Liver (tissue), 8 donors: ENCODE measurements at regions not wholly inside any gene's neighbourhood (a gene's known extent, or its start where the extent isn't known, plus 50 kb on each side); places are given as distances from the start of the nearest gene placed in this dataset.

Experiments
- DNase-seq: peaks from one replicate; pipeline ENCODE4 v3.0.0-alpha.2; 2017; ENCODE audit warnings: low spot score
- H3K27ac ChIP-seq, 2 donors: one replicate each; pipeline ENCODE4 v1.7.0; 2013; ENCODE audit warnings: inconsistent platforms in 2 of 2, low read length in 2 of 2, control low read depth in 1 of 2, low read depth in 1 of 2, mild to moderate bottlenecking in 1 of 2
- H3K27me3 ChIP-seq, 4 donors: one replicate each; pipeline versions ENCODE4 v1.6.1 to v1.7.0; 2013; ENCODE audit warnings: low read length in 3 of 4, inconsistent platforms in 1 of 4, mild to moderate bottlenecking in 1 of 4, moderate library complexity in 1 of 4; ENCODE audit not compliant: control insufficient read depth in 4 of 4, insufficient read depth in 4 of 4
- H3K36me3 ChIP-seq, 4 donors: one replicate each; pipeline versions ENCODE4 v1.6.1 to v1.7.0; 2013; ENCODE audit warnings: low read length in 3 of 4, mild to moderate bottlenecking in 3 of 4, low read depth in 1 of 4, moderate library complexity in 1 of 4; ENCODE audit not compliant: control insufficient read depth in 4 of 4, insufficient read depth in 3 of 4
- H3K4me1 ChIP-seq, 4 donors: one replicate each; pipeline versions ENCODE4 v1.6.1 to v1.7.0; 2013; ENCODE audit warnings: low read length in 3 of 4, mild to moderate bottlenecking in 3 of 4, moderate library complexity in 1 of 4; ENCODE audit not compliant: control insufficient read depth in 4 of 4, insufficient read depth in 4 of 4
- H3K4me3 ChIP-seq, 3 donors: one replicate each; pipeline versions ENCODE4 v1.6.1 to v1.7.0; 2013; ENCODE audit warnings: low read length in 3 of 3, control low read depth in 1 of 3, low read depth in 1 of 3, mild to moderate bottlenecking in 1 of 3
- H3K9ac ChIP-seq, 2 donors: one replicate each; pipeline ENCODE4 v1.7.0; 2013; ENCODE audit warnings: low read length in 2 of 2, mild to moderate bottlenecking in 2 of 2, moderate library complexity in 2 of 2, control low read depth in 1 of 2, low read depth in 1 of 2
- H3K9me3 ChIP-seq, 4 donors: one replicate each; pipeline versions ENCODE4 v1.6.1 to v1.7.0; 2013; ENCODE audit warnings: low read length in 3 of 4; ENCODE audit not compliant: control insufficient read depth in 4 of 4
- CTCF ChIP-seq: fragments of 150-350 bp; IDR thresholded peaks from 2 replicates; pipeline ENCODE4 v1.5.1; 2017; ENCODE audit warnings: improper control_type of control experiment, low read depth, low read length; ENCODE audit not compliant: missing input control
- FOXA2 ChIP-seq: IDR thresholded peaks from 2 replicates; pipeline ENCODE4 v1.6.1; 2016; ENCODE audit warnings: antibody characterized with exemption
- GABPA ChIP-seq, 2 donors: IDR thresholded peaks in 1 of 2; conservative IDR thresholded peaks in 1 of 2; 2 replicates each; pipeline ENCODE4 v1.6.1; 2016; ENCODE audit warnings: antibody characterized with exemption in 2 of 2, mild to moderate bottlenecking in 1 of 2, moderate library complexity in 1 of 2
- HNF4G ChIP-seq: IDR thresholded peaks from 2 replicates; pipeline ENCODE4 v1.6.1; 2016; ENCODE audit warnings: antibody characterized with exemption
- JUND ChIP-seq, 2 donors: IDR thresholded peaks; 2 replicates each; pipeline ENCODE4 v1.6.1; 2016; ENCODE audit warnings: antibody characterized with exemption in 2 of 2
- NR2F2 ChIP-seq: IDR thresholded peaks from 2 replicates; pipeline ENCODE4 v1.6.1; 2016; ENCODE audit warnings: antibody characterized with exemption
- RAD21 ChIP-seq, 2 donors: IDR thresholded peaks; 2 replicates each; pipeline ENCODE4 v1.6.1; 2016; ENCODE audit warnings: antibody characterized with exemption in 2 of 2, mild to moderate bottlenecking in 2 of 2
- RXRA ChIP-seq, 2 donors: IDR thresholded peaks; 2 replicates each; pipeline ENCODE4 v1.6.1; 2017 to 2018; ENCODE audit warnings: antibody characterized with exemption in 2 of 2, mild to moderate bottlenecking in 1 of 2
- SP1 ChIP-seq: IDR thresholded peaks from 2 replicates; pipeline ENCODE4 v1.6.1; 2018; ENCODE audit warnings: antibody characterized with exemption, mild to moderate bottlenecking
- TAF1 ChIP-seq: conservative IDR thresholded peaks from 2 replicates; pipeline ENCODE4 v1.6.1; 2016; ENCODE audit warnings: antibody characterized with exemption, mild to moderate bottlenecking
- YY1 ChIP-seq: IDR thresholded peaks from 2 replicates; pipeline ENCODE4 v1.6.1; 2016; ENCODE audit warnings: antibody characterized with exemption, mild to moderate bottlenecking
- ZBTB33 ChIP-seq: IDR thresholded peaks from 2 replicates; pipeline ENCODE4 v1.6.1; 2016; ENCODE audit warnings: antibody characterized with exemption
- WGBS: extraction: QIAGEN DNeasy Blood & Tissue Kit; methylation state at CpG from one replicate; pipeline ENCODE4 v1.1.7; 2013; 5-methylcytosine and 5-hydroxymethylcytosine counted together
- TF ChIP-seq, protein P1 (sequence below): IDR thresholded peaks from 2 replicates; pipeline ENCODE4 v1.6.1; 2016; ENCODE audit warnings: antibody characterized with exemption
- TF ChIP-seq, protein P2 (sequence below): IDR thresholded peaks from 2 replicates; pipeline ENCODE4 v1.6.1; 2016; ENCODE audit warnings: antibody characterized with exemption, mild to moderate bottlenecking
- donor health status: healthy.
- donor health status: healthy.
- donor health status: healthy.
- donor health status: healthy.
- donor health status: healthy.

GRCh38 chr3:137948400-137949072 is 61.4 kb upstream of the CLDN18 start:
- Histone ChIP-seq H3K4me1 (no peaks in the 10 kb centered on the region), H3K36me3 (no peaks in the 10 kb centered on the region), H3K9ac (no peak overlapping the region), H3K27ac (no peak overlapping the region), H3K4me3 (no peak overlapping the region), H3K9me3 (peaks cover 0 to 4% (median under 1%) of the 10 kb centered on the region in 4 donors), H3K27me3 (peaks cover 0 to 6% (median 0%) of the 10 kb centered on the region in 4 donors)
- 56% methylated on average over 3 of the region's 3 CpGs for WGBS
- TF ChIP-seq TAF1: no peak
- TF ChIP-seq HNF4G: no peak
- TF ChIP-seq, protein P1, sequence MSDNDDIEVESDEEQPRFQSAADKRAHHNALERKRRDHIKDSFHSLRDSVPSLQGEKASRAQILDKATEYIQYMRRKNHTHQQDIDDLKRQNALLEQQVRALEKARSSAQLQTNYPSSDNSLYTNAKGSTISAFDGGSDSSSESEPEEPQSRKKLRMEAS: no peak
- TF ChIP-seq, protein P2, sequence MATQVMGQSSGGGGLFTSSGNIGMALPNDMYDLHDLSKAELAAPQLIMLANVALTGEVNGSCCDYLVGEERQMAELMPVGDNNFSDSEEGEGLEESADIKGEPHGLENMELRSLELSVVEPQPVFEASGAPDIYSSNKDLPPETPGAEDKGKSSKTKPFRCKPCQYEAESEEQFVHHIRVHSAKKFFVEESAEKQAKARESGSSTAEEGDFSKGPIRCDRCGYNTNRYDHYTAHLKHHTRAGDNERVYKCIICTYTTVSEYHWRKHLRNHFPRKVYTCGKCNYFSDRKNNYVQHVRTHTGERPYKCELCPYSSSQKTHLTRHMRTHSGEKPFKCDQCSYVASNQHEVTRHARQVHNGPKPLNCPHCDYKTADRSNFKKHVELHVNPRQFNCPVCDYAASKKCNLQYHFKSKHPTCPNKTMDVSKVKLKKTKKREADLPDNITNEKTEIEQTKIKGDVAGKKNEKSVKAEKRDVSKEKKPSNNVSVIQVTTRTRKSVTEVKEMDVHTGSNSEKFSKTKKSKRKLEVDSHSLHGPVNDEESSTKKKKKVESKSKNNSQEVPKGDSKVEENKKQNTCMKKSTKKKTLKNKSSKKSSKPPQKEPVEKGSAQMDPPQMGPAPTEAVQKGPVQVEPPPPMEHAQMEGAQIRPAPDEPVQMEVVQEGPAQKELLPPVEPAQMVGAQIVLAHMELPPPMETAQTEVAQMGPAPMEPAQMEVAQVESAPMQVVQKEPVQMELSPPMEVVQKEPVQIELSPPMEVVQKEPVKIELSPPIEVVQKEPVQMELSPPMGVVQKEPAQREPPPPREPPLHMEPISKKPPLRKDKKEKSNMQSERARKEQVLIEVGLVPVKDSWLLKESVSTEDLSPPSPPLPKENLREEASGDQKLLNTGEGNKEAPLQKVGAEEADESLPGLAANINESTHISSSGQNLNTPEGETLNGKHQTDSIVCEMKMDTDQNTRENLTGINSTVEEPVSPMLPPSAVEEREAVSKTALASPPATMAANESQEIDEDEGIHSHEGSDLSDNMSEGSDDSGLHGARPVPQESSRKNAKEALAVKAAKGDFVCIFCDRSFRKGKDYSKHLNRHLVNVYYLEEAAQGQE: no peak
- no peak for TF ChIP-seq RXRA (IDR thresholded peaks at IDR 0.05)
- TF ChIP-seq JUND (IDR thresholded peaks at IDR 0.05): no peak
- TF ChIP-seq GABPA (IDR thresholded peaks at IDR 0.05 in 1 of 2, conservative IDR thresholded peaks at IDR 0.05 in 1 of 2): no peak
- no peak for TF ChIP-seq FOXA2
- no peak for TF ChIP-seq NR2F2
- TF ChIP-seq CTCF: no peak
- DNase-seq: no peak

- H3K9me3 ChIP-seq: no peaks in the 10 kb centered on the region
- H3K27me3 ChIP-seq: no peaks in the 10 kb centered on the region
- H3K4me3 ChIP-seq: no peak overlapping the region
- H3K9ac ChIP-seq: no peak overlapping the region
- H3K36me3 ChIP-seq: no peaks in the 10 kb centered on the region
- DNase-seq: no peak
- no peaks in the 10 kb centered on the region for H3K4me1 ChIP-seq
- no peak for TF ChIP-seq SP1
- TF ChIP-seq, protein P1: no peak
- TF ChIP-seq YY1: no peak
- no peak for TF ChIP-seq GABPA (IDR thresholded peaks at IDR 0.05 in 1 of 2, conservative IDR thresholded peaks at IDR 0.05 in 1 of 2)
- TF ChIP-seq, protein P2: no peak
- no peak for TF ChIP-seq RAD21 (IDR thresholded peaks at IDR 0.05)
- TF ChIP-seq RXRA (IDR thresholded peaks at IDR 0.05): no peak
- no peak for TF ChIP-seq TAF1
- no peak for TF ChIP-seq ZBTB33
- H3K27ac ChIP-seq: no peak overlapping the region
Measured at GRCh38 chr3:137958636-137959035, 51.3 kb upstream of the CLDN18 start.
